RWPE2 (cell line): ENCODE measurements at regions not wholly inside any gene's neighbourhood (a gene's known extent, or its start where the extent isn't known, plus 50 kb on each side); places are given as distances from the start of the nearest gene placed in this dataset.

Experiments used
- ATAC-seq: fragments of 200-7000 bp; cut with Tn5 transposase; 3 replicates; pipeline ENCODE4 v1.9.1; 2021; ENCODE audit warnings: low read depth
- DNase-seq: peaks from one replicate; pipeline ENCODE4 v3.0.0-alpha.2; 2020; ENCODE audit warnings: low spot score
- H3K27ac ChIP-seq: fragments of 450-650 bp; 2 replicates; pipeline ENCODE4 v1.5.1; 2017; ENCODE audit warnings: mild to moderate bottlenecking; ENCODE audit not compliant: poor library complexity, severe bottlenecking
- H3K27me3 ChIP-seq: fragments of 250-450 bp; sonication (Bioruptor Pico); 2 replicates; pipeline ENCODE4 v1.5.1; 2021; ENCODE audit warnings: mild to moderate bottlenecking, moderate library complexity; ENCODE audit not compliant: insufficient read depth, poor library complexity, severe bottlenecking
- H3K36me3 ChIP-seq: fragments of 250-450 bp; sonication (Bioruptor Pico); 2 replicates; pipeline ENCODE4 v1.5.1; 2020; ENCODE audit warnings: low read depth, mild to moderate bottlenecking, moderate library complexity
- H3K4me1 ChIP-seq: fragments of 250-450 bp; sonication (Bioruptor Pico); 2 replicates; pipeline ENCODE4 v1.5.1; 2021; ENCODE audit warnings: mild to moderate bottlenecking, moderate library complexity; ENCODE audit not compliant: insufficient read depth, poor library complexity, severe bottlenecking
- H3K4me3 ChIP-seq: fragments of 250-450 bp; sonication (Bioruptor Pico); 2 replicates; pipeline ENCODE4 v1.5.1; 2021; ENCODE audit warnings: mild to moderate bottlenecking, moderate library complexity; ENCODE audit not compliant: severe bottlenecking
- H3K9me3 ChIP-seq: fragments of 250-450 bp; sonication (Bioruptor Pico); 2 replicates; pipeline ENCODE4 v1.5.1; 2021; ENCODE audit warnings: mild to moderate bottlenecking, moderate library complexity; ENCODE audit not compliant: severe bottlenecking
- CTCF ChIP-seq: fragments of 450-650 bp; IDR thresholded peaks from one replicate; pipeline ENCODE4 v1.5.1; 2017; ENCODE audit warnings: mild to moderate bottlenecking, moderate library complexity; ENCODE audit not compliant: poor library complexity, severe bottlenecking

DNA sequence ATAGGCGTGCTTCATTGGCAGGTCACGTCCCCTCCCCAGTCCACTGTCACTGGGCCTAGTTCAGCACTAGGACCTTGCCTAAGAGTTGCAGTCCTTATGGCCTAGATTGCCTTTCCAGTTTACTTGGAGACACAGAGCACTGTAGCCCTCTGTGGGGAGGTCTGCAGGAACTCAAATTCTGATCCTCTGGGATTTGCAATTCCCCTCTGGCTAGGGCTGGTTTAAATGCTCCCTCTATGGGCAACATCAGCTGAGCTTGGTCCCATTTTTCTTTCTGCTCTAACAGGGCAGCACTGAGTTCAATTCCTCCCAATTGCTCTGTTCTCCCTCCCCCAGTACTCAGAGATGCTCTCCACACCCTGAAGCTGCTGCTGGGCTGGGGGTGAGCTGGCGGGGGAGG is 358.2 kb downstream of the HTR1A start:
- Histone ChIP-seq H3K9me3 (no peaks in the 10 kb centered on the region), H3K4me1 (no peaks in the 10 kb centered on the region), H3K27me3 (peaks cover 3% of the 10 kb centered on the region), H3K27ac (no peak overlapping the region), H3K4me3 (no peak overlapping the region), H3K36me3 (no peaks in the 10 kb centered on the region)
- DNase-seq (no peak), ATAC-seq (no peak)
- TF ChIP-seq CTCF = no peak

DNA sequence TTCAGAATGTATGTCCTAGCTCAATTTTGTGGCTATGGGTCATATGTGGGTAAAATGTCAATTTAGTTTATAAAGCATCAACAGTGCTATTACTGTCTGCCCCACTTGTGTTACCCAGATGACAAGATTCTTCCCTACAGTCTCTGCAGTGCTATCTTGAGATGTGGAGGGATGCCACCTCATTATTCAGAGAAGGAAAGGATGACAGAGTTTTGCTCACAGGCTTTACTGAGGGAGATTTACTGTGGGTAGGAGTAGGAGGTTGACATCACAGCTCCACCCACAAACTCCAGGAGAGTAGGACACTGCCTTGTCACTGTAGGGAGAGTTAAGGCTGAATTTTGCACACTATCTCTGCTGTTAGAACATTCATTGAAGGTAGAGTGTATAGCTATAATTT is 359.3 kb downstream of the HTR1A start:
- Histone ChIP-seq H3K4me1 (no peaks in the 10 kb centered on the region), H3K4me3 (no peak overlapping the region), H3K36me3 (no peaks in the 10 kb centered on the region), H3K27me3 (no peaks in the 10 kb centered on the region), H3K27ac (no peak overlapping the region), H3K9me3 (no peaks in the 10 kb centered on the region)
- ATAC-seq (no peak), DNase-seq (no peak)
- TF ChIP-seq CTCF = no peak

GRCh38 chr5:63596254-63596653 is 366.0 kb downstream of the HTR1A start:
- Histone ChIP-seq H3K27ac (no peak overlapping the region), H3K9me3 (no peaks in the 10 kb centered on the region), H3K36me3 (no peaks in the 10 kb centered on the region), H3K4me1 (no peaks in the 10 kb centered on the region), H3K27me3 (no peaks in the 10 kb centered on the region), H3K4me3 (no peak overlapping the region)
- ATAC-seq (no peak), DNase-seq (no peak)
- TF ChIP-seq CTCF = no peak

GRCh38 chr5:63573380-63573779 is 388.9 kb downstream of the HTR1A start:
- no peaks in the 10 kb centered on the region for H3K9me3 ChIP-seq
- no peaks in the 10 kb centered on the region for H3K36me3 ChIP-seq
- ATAC-seq (no peak), DNase-seq (no peak)
- H3K4me1 ChIP-seq = no peaks in the 10 kb centered on the region
- no peak overlapping the region for H3K27ac ChIP-seq
- no peak overlapping the region for H3K4me3 ChIP-seq
- TF ChIP-seq CTCF = no peak
- H3K27me3 ChIP-seq = no peaks in the 10 kb centered on the region

DNA sequence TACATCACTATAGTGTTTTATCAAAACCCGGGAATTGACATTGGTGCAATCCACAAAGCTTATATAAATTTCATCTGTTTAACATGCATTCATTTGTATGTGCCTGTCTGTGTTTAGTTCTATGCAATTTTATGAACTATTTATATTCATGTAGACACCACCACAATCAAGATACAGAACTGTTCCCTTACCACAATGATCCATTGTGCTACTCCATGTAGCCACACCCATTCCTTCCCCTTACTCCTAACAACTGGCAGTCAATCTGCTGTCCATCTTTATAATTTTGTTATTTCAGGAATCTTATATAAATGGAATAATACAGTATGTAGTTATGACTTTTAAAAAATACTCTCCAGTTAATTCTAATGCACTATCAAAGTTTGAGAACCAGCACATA is 389.5 kb downstream of the HTR1A start:
- ATAC-seq = no peak
- no peak for DNase-seq

More for the DNA sequence above, 389.5 kb downstream of the HTR1A start:
- Histone ChIP-seq H3K4me1 (no peaks in the 10 kb centered on the region), H3K4me3 (no peak overlapping the region), H3K27ac (no peak overlapping the region), H3K36me3 (no peaks in the 10 kb centered on the region), H3K27me3 (no peaks in the 10 kb centered on the region), H3K9me3 (no peaks in the 10 kb centered on the region)
- TF ChIP-seq CTCF = no peak
